ENCODE measurements at regions not wholly inside any gene's neighbourhood (a gene's known extent, or its start where the extent isn't known, plus 50 kb on each side); places are given as distances from the start of the nearest gene placed in this dataset.

DNA sequence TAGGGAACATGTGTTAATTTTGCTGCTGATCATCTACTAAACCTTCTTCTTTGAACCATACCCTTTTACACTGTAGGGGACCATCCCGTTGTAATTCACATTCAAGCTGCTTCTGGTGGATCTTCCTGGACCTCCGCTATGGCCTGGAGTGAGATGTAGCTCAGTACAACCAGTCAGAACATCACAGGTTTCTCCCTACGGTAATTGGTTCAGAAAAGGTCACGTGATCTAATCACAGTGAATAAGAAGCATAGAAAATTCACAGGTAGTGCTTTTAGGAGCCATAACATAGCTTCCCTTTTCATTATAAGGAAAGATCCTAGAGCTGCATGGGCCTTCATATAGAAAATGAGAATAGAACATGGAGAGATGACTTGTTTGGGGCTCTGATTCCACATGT lies 320.8 kb upstream of the PDZRN3 start:
- H3K9me2 ChIP-seq (replicated peaks; ENCODE audit: control insufficient read depth, low read length), result no peaks in the 10 kb centered on the region
- H3K27me3 ChIP-seq (ENCODE audit: control insufficient read depth, low read length), result no peaks in the 10 kb centered on the region
- H3F3A ChIP-seq (ENCODE audit: control insufficient read depth, insufficient read depth), result no peaks in the 10 kb centered on the region
- H3K4me1 ChIP-seq (ENCODE audit: control insufficient read depth, low read length), result no peaks in the 10 kb centered on the region
- H3K9me3 ChIP-seq (ENCODE audit: control insufficient read depth, insufficient read depth, low read length), result no peaks in the 10 kb centered on the region
- no peak overlapping the region for H3K4me2 ChIP-seq (ENCODE audit: low read length)
- no peak overlapping the region for H3K4me3 ChIP-seq (ENCODE audit: low read length)
- TF ChIP-seq CTCF (IDR thresholded peaks at IDR 0.05; ENCODE audit: low read depth, low read length, poor library complexity, severe bottlenecking) (no peak), EZH2phosphoT487 (IDR thresholded peaks at IDR 0.05; ENCODE audit: borderline replicate concordance, low read length) (no peak)
- no peak overlapping the region for H3K27ac ChIP-seq (ENCODE audit: low read depth, low read length)
- H4K20me1 ChIP-seq (ENCODE audit: control insufficient read depth, insufficient read depth, low read depth, low read length), result no peaks in the 10 kb centered on the region
- H3K79me2 ChIP-seq (ENCODE audit: control insufficient read depth, low read length), result no peaks in the 10 kb centered on the region
- no peaks in the 10 kb centered on the region for H3K36me3 ChIP-seq (ENCODE audit: control insufficient read depth, low read length)

DNA sequence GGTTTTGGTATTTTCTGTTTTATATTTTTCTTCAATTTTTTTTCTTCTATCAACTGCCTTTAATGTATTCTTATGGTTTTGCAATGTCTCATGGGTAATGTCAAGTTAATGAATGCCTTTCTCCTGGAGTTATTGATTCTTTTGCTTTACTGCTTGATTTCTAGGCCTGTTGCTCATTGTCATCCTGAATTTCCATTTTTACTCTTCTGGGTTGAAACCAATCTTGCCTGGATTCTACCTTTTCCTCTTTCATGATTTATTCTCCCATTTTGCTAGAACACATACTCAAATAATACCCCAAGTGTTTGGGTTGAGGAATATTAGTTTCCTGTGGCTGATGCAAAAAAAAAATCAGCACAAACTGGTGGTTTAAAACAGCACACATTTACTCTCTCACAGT lies 315.2 kb upstream of the PDZRN3 start:
- Histone ChIP-seq H3K79me2 (ENCODE audit: control insufficient read depth, low read length) (no peaks in the 10 kb centered on the region), H3K4me1 (ENCODE audit: control insufficient read depth, low read length) (no peaks in the 10 kb centered on the region), H3K9me3 (ENCODE audit: control insufficient read depth, insufficient read depth, low read length) (no peaks in the 10 kb centered on the region), H3K36me3 (ENCODE audit: control insufficient read depth, low read length) (no peaks in the 10 kb centered on the region), H3K27ac (ENCODE audit: low read depth, low read length) (no peak overlapping the region), H3K4me3 (ENCODE audit: low read length) (no peak overlapping the region), H4K20me1 (ENCODE audit: control insufficient read depth, insufficient read depth, low read depth, low read length) (no peaks in the 10 kb centered on the region), H3K9me2 (replicated peaks; ENCODE audit: control insufficient read depth, low read length) (no peaks in the 10 kb centered on the region), H3F3A (ENCODE audit: control insufficient read depth, insufficient read depth) (no peaks in the 10 kb centered on the region), H3K27me3 (ENCODE audit: control insufficient read depth, low read length) (no peaks in the 10 kb centered on the region), H3K4me2 (ENCODE audit: low read length) (no peak overlapping the region)
- no peak for TF ChIP-seq EZH2phosphoT487 (IDR thresholded peaks at IDR 0.05; ENCODE audit: borderline replicate concordance, low read length)
- no peak for TF ChIP-seq CTCF (IDR thresholded peaks at IDR 0.05; ENCODE audit: low read depth, low read length, poor library complexity, severe bottlenecking)

GRCh38 chr3:73933585-73933984 lies 308.8 kb upstream of the PDZRN3 start:
- TF ChIP-seq CTCF (IDR thresholded peaks at IDR 0.05; ENCODE audit: low read depth, low read length, poor library complexity, severe bottlenecking) (no peak), EZH2phosphoT487 (IDR thresholded peaks at IDR 0.05; ENCODE audit: borderline replicate concordance, low read length) (no peak)
- no peaks in the 10 kb centered on the region for H3K36me3 ChIP-seq (ENCODE audit: control insufficient read depth, low read length)
- H3F3A ChIP-seq (ENCODE audit: control insufficient read depth, insufficient read depth), result no peaks in the 10 kb centered on the region
- no peaks in the 10 kb centered on the region for H3K27me3 ChIP-seq (ENCODE audit: control insufficient read depth, low read length)
- no peaks in the 10 kb centered on the region for H3K9me3 ChIP-seq (ENCODE audit: control insufficient read depth, insufficient read depth, low read length)
- no peak overlapping the region for H3K27ac ChIP-seq (ENCODE audit: low read depth, low read length)
- H3K9me2 ChIP-seq (replicated peaks; ENCODE audit: control insufficient read depth, low read length), result no peaks in the 10 kb centered on the region
- H3K4me2 ChIP-seq (ENCODE audit: low read length), result no peak overlapping the region
- no peaks in the 10 kb centered on the region for H3K4me1 ChIP-seq (ENCODE audit: control insufficient read depth, low read length)
- H3K79me2 ChIP-seq (ENCODE audit: control insufficient read depth, low read length), result no peaks in the 10 kb centered on the region
- H3K4me3 ChIP-seq (ENCODE audit: low read length), result no peak overlapping the region
- H4K20me1 ChIP-seq (ENCODE audit: control insufficient read depth, insufficient read depth, low read depth, low read length), result no peaks in the 10 kb centered on the region

DNA sequence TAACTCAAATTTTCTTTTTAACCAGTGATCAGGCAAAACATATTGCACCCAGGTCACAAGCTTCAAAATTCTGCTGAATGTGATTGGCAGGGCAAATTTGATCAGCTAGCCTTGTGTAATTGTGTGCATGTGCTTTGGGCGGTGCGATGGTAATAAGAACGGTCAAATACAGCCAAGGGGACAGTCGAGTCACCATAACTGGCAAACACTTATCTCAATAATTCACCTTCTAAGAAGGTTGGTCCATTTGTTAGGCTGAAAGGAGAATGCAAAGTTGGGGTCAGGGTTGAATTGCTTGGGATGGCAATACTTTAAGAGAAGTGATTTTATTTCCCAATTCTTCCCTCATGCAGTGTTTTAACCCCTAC lies 302.4 kb upstream of the PDZRN3 start:
- H3K9me2 ChIP-seq (replicated peaks; ENCODE audit: control insufficient read depth, low read length), result no peaks in the 10 kb centered on the region
- H3K27me3 ChIP-seq (ENCODE audit: control insufficient read depth, low read length), result no peaks in the 10 kb centered on the region
- no peak for TF ChIP-seq EZH2phosphoT487 (IDR thresholded peaks at IDR 0.05; ENCODE audit: borderline replicate concordance, low read length)
- no peak for TF ChIP-seq CTCF (IDR thresholded peaks at IDR 0.05; ENCODE audit: low read depth, low read length, poor library complexity, severe bottlenecking)
- H3K27ac ChIP-seq (ENCODE audit: low read depth, low read length), result no peak overlapping the region
- H3F3A ChIP-seq (ENCODE audit: control insufficient read depth, insufficient read depth), result no peaks in the 10 kb centered on the region
- no peak overlapping the region for H3K4me3 ChIP-seq (ENCODE audit: low read length)
- no peaks in the 10 kb centered on the region for H3K9me3 ChIP-seq (ENCODE audit: control insufficient read depth, insufficient read depth, low read length)
- H3K4me2 ChIP-seq (ENCODE audit: low read length), result no peak overlapping the region
- H3K36me3 ChIP-seq (ENCODE audit: control insufficient read depth, low read length), result no peaks in the 10 kb centered on the region
- H3K4me1 ChIP-seq (ENCODE audit: control insufficient read depth, low read length), result no peaks in the 10 kb centered on the region
- no peaks in the 10 kb centered on the region for H4K20me1 ChIP-seq (ENCODE audit: control insufficient read depth, insufficient read depth, low read depth, low read length)
- no peaks in the 10 kb centered on the region for H3K79me2 ChIP-seq (ENCODE audit: control insufficient read depth, low read length)
